ENCODE measurements at regions not wholly inside any gene's neighbourhood (a gene's known extent, or its start where the extent isn't known, plus 50 kb on each side); places are given as distances from the start of the nearest gene placed in this dataset.

GRCh38 chr6:14734416-14735340 is 511.2 kb upstream of the JARID2 start:
- TF ChIP-seq ZNF561 (tag by site-specific recombination; IDR thresholded peaks at IDR 0.05; ENCODE audit: borderline replicate concordance) (no peak), ZNF16 (tag by site-specific recombination; IDR thresholded peaks at IDR 0.05; ENCODE audit: low read depth) (no peak), CTCF (tag by site-specific recombination; IDR thresholded peaks at IDR 0.05) (no peak), ZSCAN4 (tag by site-specific recombination; IDR thresholded peaks at IDR 0.05) (no peak), ZNF707 (tag by site-specific recombination; IDR thresholded peaks at IDR 0.05) (no peak), ZNF114 (tag by site-specific recombination; IDR thresholded peaks at IDR 0.05) (no peak), ZNF76 (tag by site-specific recombination; IDR thresholded peaks at IDR 0.05; ENCODE audit: borderline replicate concordance, low read depth) (no peak), BCL11B (tag by site-specific recombination; IDR thresholded peaks at IDR 0.05; ENCODE audit: low read depth) (no peak), ZNF335 (tag by site-specific recombination; conservative IDR thresholded peaks at IDR 0.05) (no peak)
